HFFc6 (cell line): ENCODE measurements at regions not wholly inside any gene's neighbourhood (a gene's known extent, or its start where the extent isn't known, plus 50 kb on each side); places are given as distances from the start of the nearest gene placed in this dataset.
A peak's percentile ranks its signal among the peaks of the same experiment; 100 is the strongest.

Experiments used
- DNase-seq: peaks from one replicate; pipeline ENCODE4 v3.0.0-alpha.2; 2018
- H3K27ac Mint-ChIP-seq: 2 replicates; pipeline ENCODE4 v1.8.0; 2020; ENCODE audit warnings: mild to moderate bottlenecking, mixed read lengths
- H3K27me3 Mint-ChIP-seq: 2 replicates; pipeline ENCODE4 v1.8.0; 2021; ENCODE audit warnings: mild to moderate bottlenecking, moderate library complexity, mixed read lengths; ENCODE audit not compliant: insufficient read depth
- H3K36me3 Mint-ChIP-seq: 2 replicates; pipeline ENCODE4 v1.8.0; 2021; ENCODE audit warnings: low read depth, mixed read lengths
- H3K4me1 Mint-ChIP-seq: 2 replicates; pipeline ENCODE4 v1.8.0; 2020; ENCODE audit warnings: low read depth, mixed read lengths
- H3K4me3 Mint-ChIP-seq: 2 replicates; pipeline ENCODE4 v1.8.0; 2020; ENCODE audit warnings: mild to moderate bottlenecking, moderate library complexity, mixed read lengths
- H3K9me3 Mint-ChIP-seq: 2 replicates; pipeline ENCODE4 v1.8.0; 2020; ENCODE audit warnings: mild to moderate bottlenecking, mixed read lengths
- TF ChIP-seq, protein P1 (sequence below): fragments of 200-600 bp; sonication (generic); IDR thresholded peaks from 2 replicates; pipeline ENCODE4 v1.5.0; 2021; ENCODE audit warnings: antibody characterized with exemption, mild to moderate bottlenecking

DNA sequence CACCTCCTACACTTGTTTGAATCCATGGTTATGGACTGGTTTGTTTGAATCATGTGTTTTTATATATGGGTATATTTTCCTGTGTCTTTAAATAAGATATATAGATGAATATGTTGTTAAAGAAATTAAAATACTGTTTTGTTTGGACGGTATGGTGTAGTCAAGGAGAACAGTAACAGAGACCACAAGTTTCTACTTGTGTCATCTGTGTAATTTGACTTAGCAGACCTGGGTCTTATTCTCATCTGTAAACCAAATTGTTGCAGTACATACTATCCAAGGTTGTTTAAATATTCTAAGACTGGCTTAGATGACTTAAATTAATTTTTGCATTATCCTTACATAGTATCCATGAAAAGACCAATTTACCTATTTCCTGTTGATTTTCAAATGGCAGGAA, 361.1 kb upstream of the SLITRK1 start:
- Mint-ChIP-seq H3K4me3 (no peak overlapping the region), H3K4me1 (peaks cover 6% of the 10 kb centered on the region; the same call in 1 of the 2 replicates), H3K36me3 (peaks cover 11% of the 10 kb centered on the region), H3K27ac (no peak overlapping the region), H3K9me3 (no peaks in the 10 kb centered on the region; the same call in 1 of the 2 replicates), H3K27me3 (no peaks in the 10 kb centered on the region)
- no peak for DNase-seq
- TF ChIP-seq, protein P1, sequence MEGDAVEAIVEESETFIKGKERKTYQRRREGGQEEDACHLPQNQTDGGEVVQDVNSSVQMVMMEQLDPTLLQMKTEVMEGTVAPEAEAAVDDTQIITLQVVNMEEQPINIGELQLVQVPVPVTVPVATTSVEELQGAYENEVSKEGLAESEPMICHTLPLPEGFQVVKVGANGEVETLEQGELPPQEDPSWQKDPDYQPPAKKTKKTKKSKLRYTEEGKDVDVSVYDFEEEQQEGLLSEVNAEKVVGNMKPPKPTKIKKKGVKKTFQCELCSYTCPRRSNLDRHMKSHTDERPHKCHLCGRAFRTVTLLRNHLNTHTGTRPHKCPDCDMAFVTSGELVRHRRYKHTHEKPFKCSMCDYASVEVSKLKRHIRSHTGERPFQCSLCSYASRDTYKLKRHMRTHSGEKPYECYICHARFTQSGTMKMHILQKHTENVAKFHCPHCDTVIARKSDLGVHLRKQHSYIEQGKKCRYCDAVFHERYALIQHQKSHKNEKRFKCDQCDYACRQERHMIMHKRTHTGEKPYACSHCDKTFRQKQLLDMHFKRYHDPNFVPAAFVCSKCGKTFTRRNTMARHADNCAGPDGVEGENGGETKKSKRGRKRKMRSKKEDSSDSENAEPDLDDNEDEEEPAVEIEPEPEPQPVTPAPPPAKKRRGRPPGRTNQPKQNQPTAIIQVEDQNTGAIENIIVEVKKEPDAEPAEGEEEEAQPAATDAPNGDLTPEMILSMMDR = no peak

DNA sequence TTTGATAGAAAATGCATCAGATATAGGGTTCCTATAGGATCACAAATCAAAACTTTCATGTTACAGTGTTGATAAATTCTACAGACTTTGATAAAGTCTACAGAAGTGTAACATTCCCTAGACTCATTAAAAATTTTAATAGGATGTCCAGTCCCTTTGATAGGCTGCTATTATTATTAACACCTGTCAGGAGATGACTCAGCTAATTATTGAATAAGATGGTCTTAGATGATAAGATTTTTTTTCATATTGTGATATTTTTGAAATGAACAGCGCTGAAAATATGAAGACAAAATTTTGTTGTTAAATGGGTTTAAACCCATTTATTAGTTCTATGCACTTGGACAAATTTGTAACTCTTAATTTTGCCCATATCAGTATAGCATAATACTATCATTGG, 356.8 kb upstream of the SLITRK1 start:
- no peaks in the 10 kb centered on the region; the same call in 1 of the 2 replicates for H3K9me3 Mint-ChIP-seq
- no peak for DNase-seq
- TF ChIP-seq, protein P1 = no peak
- no peak overlapping the region for H3K27ac Mint-ChIP-seq
- no peak overlapping the region for H3K4me3 Mint-ChIP-seq
- peaks cover 11% of the 10 kb centered on the region for H3K36me3 Mint-ChIP-seq
- no peaks in the 10 kb centered on the region for H3K27me3 Mint-ChIP-seq
- H3K4me1 Mint-ChIP-seq = peaks cover 19% of the 10 kb centered on the region

DNA sequence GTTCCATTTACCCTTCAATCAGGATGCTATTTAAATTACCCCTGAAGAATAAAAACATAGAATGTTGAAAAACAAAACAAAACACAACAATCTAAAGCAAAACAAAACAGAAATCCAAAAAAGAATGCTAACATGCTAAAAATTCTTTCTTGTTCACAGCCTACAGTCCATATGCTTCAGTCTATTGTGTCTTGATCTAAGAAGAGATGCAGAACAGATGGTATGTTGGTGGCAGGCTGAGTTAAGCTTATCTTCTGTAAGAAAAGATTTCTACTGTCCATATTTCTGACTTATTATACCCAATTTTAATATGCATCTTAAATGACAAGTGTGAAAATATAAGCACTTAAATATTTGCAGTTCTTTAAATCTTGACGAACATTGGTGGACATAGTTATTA, 356.1 kb upstream of the SLITRK1 start:
- H3K4me1 Mint-ChIP-seq = peaks cover 19% of the 10 kb centered on the region
- no peak for DNase-seq
- no peak overlapping the region for H3K27ac Mint-ChIP-seq
- no peaks in the 10 kb centered on the region for H3K27me3 Mint-ChIP-seq
- peaks cover 11% of the 10 kb centered on the region for H3K36me3 Mint-ChIP-seq
- H3K4me3 Mint-ChIP-seq = no peak overlapping the region
- no peaks in the 10 kb centered on the region; the same call in 1 of the 2 replicates for H3K9me3 Mint-ChIP-seq
- TF ChIP-seq, protein P1 = no peak

DNA sequence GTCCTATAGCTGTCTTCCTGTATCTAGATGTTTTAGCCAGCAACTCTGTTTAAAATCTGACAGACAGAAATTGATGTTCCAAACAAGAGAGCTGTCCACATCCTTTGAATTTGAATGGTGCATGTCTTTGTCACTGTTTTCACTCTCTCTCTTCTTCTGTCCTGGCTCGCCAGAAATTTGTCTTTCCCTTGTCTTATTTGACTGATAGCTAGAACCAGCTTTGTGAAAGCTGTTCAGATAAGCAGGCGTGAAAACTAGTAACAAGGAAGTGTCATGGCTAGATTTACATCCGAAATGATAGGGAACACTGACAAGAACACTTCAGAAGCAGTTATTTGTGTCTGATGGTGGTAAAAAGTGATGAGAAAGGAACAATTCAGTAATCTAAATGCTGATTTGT, 354.9 kb upstream of the SLITRK1 start:
- TF ChIP-seq, protein P1 = no peak
- H3K36me3 Mint-ChIP-seq = peaks cover 6% of the 10 kb centered on the region
- DNase-seq = no peak
- H3K27ac Mint-ChIP-seq = peak overlapping the region; percentile 22; the same call in 1 of the 2 replicates
- peaks cover 19% of the 10 kb centered on the region for H3K4me1 Mint-ChIP-seq
- peak overlapping the region; percentile 57 for H3K4me3 Mint-ChIP-seq
- H3K9me3 Mint-ChIP-seq = no peaks in the 10 kb centered on the region; the same call in 1 of the 2 replicates
- no peaks in the 10 kb centered on the region for H3K27me3 Mint-ChIP-seq

DNA sequence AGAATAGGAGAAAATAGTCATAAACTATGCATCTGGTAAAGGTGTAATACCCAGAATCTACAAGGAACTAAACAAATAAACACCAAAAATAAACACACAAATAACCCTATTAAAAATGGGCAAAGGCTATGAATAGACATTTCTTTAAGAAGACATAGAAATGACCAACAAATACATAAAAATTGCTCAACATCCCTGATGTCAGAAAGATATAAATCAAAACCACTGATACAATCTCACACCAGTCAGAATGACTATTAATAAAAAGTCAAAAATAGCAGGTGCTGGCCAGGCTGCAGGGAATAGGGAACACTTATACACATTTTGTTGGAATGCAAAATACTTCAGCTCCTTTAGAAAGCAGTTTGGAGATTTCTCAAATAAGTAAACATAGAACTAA, 352.1 kb upstream of the SLITRK1 start:
- Mint-ChIP-seq H3K36me3 (no peaks in the 10 kb centered on the region; the same call in 1 of the 2 replicates), H3K4me1 (peaks cover 35% of the 10 kb centered on the region), H3K9me3 (no peaks in the 10 kb centered on the region; the same call in 1 of the 2 replicates), H3K4me3 (no peak overlapping the region), H3K27ac (no peak overlapping the region), H3K27me3 (no peaks in the 10 kb centered on the region)
- TF ChIP-seq, protein P1 = no peak
- no peak for DNase-seq

DNA sequence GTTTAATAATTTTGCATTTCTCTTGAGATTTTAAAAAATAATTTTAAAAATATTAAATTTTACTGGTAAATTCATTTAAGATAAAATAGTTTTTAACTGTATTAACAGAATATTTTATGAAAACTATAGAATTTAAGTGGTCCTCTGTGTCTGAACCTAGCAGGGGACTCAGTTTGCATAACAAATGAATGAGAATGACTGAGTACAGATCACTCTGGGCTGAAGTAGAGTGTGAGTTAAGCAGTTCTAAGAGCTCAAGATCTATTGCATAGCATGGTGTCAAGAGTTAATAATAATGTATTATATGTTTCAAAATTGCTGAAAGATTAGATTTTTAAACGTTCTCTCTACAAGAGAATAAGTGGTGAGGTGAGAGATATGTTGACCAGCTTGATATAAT, 348.3 kb upstream of the SLITRK1 start:
- no peaks in the 10 kb centered on the region; the same call in 1 of the 2 replicates for H3K9me3 Mint-ChIP-seq
- TF ChIP-seq, protein P1 = no peak
- no peaks in the 10 kb centered on the region for H3K27me3 Mint-ChIP-seq
- no peak for DNase-seq
- no peak overlapping the region for H3K27ac Mint-ChIP-seq
- peak overlapping the region; percentile 68; the same call in 1 of the 2 replicates for H3K4me3 Mint-ChIP-seq
- peaks cover 58% of the 10 kb centered on the region for H3K4me1 Mint-ChIP-seq
- no peaks in the 10 kb centered on the region; the same call in 1 of the 2 replicates for H3K36me3 Mint-ChIP-seq
